ENCODE measurements at regions not wholly inside any gene's neighbourhood (a gene's known extent, or its start where the extent isn't known, plus 50 kb on each side); places are given as distances from the start of the nearest gene placed in this dataset.

GRCh38 chr3:90102146-90102545 lies 994.7 kb downstream of the EPHA3 start:
- TF ChIP-seq CTCF (IDR thresholded peaks at IDR 0.05) = no peak
- TF ChIP-seq POLR2A (IDR thresholded peaks at IDR 0.05) = no peak
